Activated CD8-positive, alpha-beta memory T cell treated with anti-CD3 and anti-CD28 coated beads for 24 hours (primary cell): ENCODE measurements at regions not wholly inside any gene's neighbourhood (a gene's known extent, or its start where the extent isn't known, plus 50 kb on each side); places are given as distances from the start of the nearest gene placed in this dataset.
"Not testable (repeated sequence)": the region's sequence is repeated elsewhere in the genome, so short reads cannot be mapped to it uniquely, and the experiment has no call there.

Experiments used
- DNase-seq: peaks from one replicate; pipeline ENCODE4 v3.0.0-alpha.2; 2020

GRCh38 chr3:177609613-177610012, 412.3 kb upstream of the TBL1XR1 start:
- no peak for DNase-seq

GRCh38 chr3:177610262-177610661, 413.0 kb upstream of the TBL1XR1 start:
- DNase-seq: no peak

GRCh38 chr3:177610686-177611633, 413.7 kb upstream of the TBL1XR1 start:
- no peak for DNase-seq

- DNase-seq: no peak
Observed at GRCh38 chr3:177611752-177612334, 414.6 kb upstream of the TBL1XR1 start.

GRCh38 chr3:177613901-177614300, 416.6 kb upstream of the TBL1XR1 start:
- DNase-seq: no peak

GRCh38 chr3:177615015-177615414, 417.7 kb upstream of the TBL1XR1 start:
- DNase-seq: no peak

- no peak for DNase-seq
Observed at GRCh38 chr3:177618873-177619733, 421.8 kb upstream of the TBL1XR1 start.

- DNase-seq: no peak
Observed at GRCh38 chr3:177620073-177620472, 422.8 kb upstream of the TBL1XR1 start.

GRCh38 chr3:177622520-177622919, 425.2 kb upstream of the TBL1XR1 start:
- DNase-seq: no peak

GRCh38 chr3:177622982-177623617, 425.8 kb upstream of the TBL1XR1 start:
- DNase-seq: no peak

- no peak for DNase-seq
Observed at GRCh38 chr3:177624528-177625495, 427.5 kb upstream of the TBL1XR1 start.

GRCh38 chr3:177626045-177626444, 428.8 kb upstream of the TBL1XR1 start:
- no peak for DNase-seq

- not testable (repeated sequence) for DNase-seq
Observed at GRCh38 chr3:177628095-177628719, 430.9 kb upstream of the TBL1XR1 start.

GRCh38 chr3:177629276-177629675, 432.0 kb upstream of the TBL1XR1 start:
- DNase-seq: no peak

- DNase-seq: no peak
Observed at GRCh38 chr3:177633671-177634207, 436.5 kb upstream of the TBL1XR1 start.

- not testable (repeated sequence) for DNase-seq
Observed at GRCh38 chr3:177635601-177636106, 438.4 kb upstream of the TBL1XR1 start.

- DNase-seq: no peak
Observed at GRCh38 chr3:177640319-177640965, 443.2 kb upstream of the TBL1XR1 start.

GRCh38 chr3:177641206-177641605, 443.9 kb upstream of the TBL1XR1 start:
- no peak for DNase-seq

GRCh38 chr3:177642042-177642803, 444.9 kb upstream of the TBL1XR1 start:
- no peak for DNase-seq
